Testis (tissue), 2 donors: ENCODE measurements at regions not wholly inside any gene's neighbourhood (a gene's known extent, or its start where the extent isn't known, plus 50 kb on each side); places are given as distances from the start of the nearest gene placed in this dataset.

Source experiments
- DNase-seq: peaks from one replicate; pipeline ENCODE4 v3.0.0-alpha.2; 2019
- H3K27ac ChIP-seq, 2 donors: fragments of 200-600 bp; sonication (generic); one replicate each; pipeline ENCODE4 v1.5.1; 2019
- H3K27me3 ChIP-seq: fragments of 200-600 bp; sonication (generic); one replicate; pipeline ENCODE4 v1.5.1; 2019
- H3K36me3 ChIP-seq: fragments of 200-600 bp; sonication (generic); one replicate; pipeline ENCODE4 v1.5.1; 2017; ENCODE audit warnings: low read depth; ENCODE audit errors: missing control alignments
- H3K4me1 ChIP-seq: fragments of 200-600 bp; sonication (generic); one replicate; pipeline ENCODE4 v1.5.1; 2019
- H3K4me3 ChIP-seq, 2 donors: fragments of 200-600 bp; sonication (generic); one replicate each; pipeline ENCODE4 v1.5.1; 2017 to 2019
- H3K9me3 ChIP-seq: fragments of 200-600 bp; sonication (generic); one replicate; pipeline ENCODE4 v1.5.1; 2017
- POLR2A ChIP-seq: fragments of 450-650 bp; IDR thresholded peaks from one replicate; pipeline ENCODE4 v1.6.1; 2017; ENCODE audit warnings: antibody characterized with exemption, mild to moderate bottlenecking, moderate library complexity
- WGBS, 2 donors: methylation state at CpG; one replicate each; pipeline ENCODE4 v1.1.5; 2018; 5-methylcytosine and 5-hydroxymethylcytosine counted together
- intact Hi-C: fragments of 100-400 bp; cut with DNase I; formaldehyde crosslinking; loops from one replicate; pipeline ENCODE4 v1.15.1; 2023; ENCODE audit warnings: low total_unique reads
- TF ChIP-seq, protein P1 (sequence below), 3 experiments: fragments of 450-650 bp in 2 of 3; fragments of 200-600 bp in 1 of 3; sonication (generic) in 1 of 3; IDR thresholded peaks; one replicate each; pipeline ENCODE4 v1.5.1; 2016 to 2019; ENCODE audit warnings: antibody characterized with exemption in 3 of 3, mild to moderate bottlenecking in 2 of 3, moderate library complexity in 1 of 3

DNA sequence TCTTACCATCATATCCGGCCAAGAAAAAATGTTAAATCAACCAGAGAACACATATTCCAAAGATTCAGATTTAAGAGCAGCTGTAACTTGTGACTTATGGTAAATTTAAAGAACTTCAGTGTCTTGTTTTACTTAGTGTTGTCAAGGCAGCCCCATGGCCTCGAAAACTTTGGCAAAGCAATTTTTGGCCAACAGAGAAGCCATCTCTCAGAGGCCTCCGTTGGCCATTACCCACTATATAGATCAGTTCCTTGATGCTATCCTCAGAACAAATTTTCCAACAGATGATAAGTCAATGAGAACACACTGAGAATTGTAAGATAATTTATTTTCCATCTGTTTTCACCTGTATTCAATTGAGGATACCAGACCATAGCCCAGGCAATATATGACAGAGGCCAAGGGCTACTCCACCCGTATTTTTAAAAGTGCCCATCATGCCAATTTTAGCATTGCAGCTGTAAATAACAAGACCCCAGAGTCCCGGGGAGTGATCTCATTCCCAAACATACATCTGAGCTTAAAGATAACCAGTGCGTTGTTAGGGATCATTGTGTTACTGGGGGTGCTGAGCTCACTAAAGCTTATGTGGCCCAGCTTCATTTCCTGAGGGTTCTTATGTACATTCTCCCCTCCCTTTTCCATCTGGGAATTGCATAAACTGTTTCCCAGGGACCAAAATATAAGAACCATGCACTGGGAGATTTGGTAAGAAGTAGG, 50.0 kb upstream of the PDHA1 start:
- Histone ChIP-seq H3K4me3 (no peak overlapping the region), H3K4me1 (no peaks in the 10 kb centered on the region), H3K27me3 (no peaks in the 10 kb centered on the region), H3K9me3 (no peaks in the 10 kb centered on the region), H3K36me3 (no peaks in the 10 kb centered on the region), H3K27ac (no peak overlapping the region)
- TF ChIP-seq, protein P1, sequence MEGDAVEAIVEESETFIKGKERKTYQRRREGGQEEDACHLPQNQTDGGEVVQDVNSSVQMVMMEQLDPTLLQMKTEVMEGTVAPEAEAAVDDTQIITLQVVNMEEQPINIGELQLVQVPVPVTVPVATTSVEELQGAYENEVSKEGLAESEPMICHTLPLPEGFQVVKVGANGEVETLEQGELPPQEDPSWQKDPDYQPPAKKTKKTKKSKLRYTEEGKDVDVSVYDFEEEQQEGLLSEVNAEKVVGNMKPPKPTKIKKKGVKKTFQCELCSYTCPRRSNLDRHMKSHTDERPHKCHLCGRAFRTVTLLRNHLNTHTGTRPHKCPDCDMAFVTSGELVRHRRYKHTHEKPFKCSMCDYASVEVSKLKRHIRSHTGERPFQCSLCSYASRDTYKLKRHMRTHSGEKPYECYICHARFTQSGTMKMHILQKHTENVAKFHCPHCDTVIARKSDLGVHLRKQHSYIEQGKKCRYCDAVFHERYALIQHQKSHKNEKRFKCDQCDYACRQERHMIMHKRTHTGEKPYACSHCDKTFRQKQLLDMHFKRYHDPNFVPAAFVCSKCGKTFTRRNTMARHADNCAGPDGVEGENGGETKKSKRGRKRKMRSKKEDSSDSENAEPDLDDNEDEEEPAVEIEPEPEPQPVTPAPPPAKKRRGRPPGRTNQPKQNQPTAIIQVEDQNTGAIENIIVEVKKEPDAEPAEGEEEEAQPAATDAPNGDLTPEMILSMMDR (IDR thresholded peaks at IDR 0.05), result no peak
- no peak for TF ChIP-seq POLR2A
- no peak for DNase-seq
- intact Hi-C loops, result no loop called here
- WGBS, 2 donors, result 72 to 88% methylated on average over 4 to 6 of the region's 6 CpGs
